ENCODE measurements at regions not wholly inside any gene's neighbourhood (a gene's known extent, or its start where the extent isn't known, plus 50 kb on each side); places are given as distances from the start of the nearest gene placed in this dataset.

GRCh38 chr9:25939126-25939525 is 260.9 kb upstream of the TUSC1 start:
- TF ChIP-seq, protein P1, sequence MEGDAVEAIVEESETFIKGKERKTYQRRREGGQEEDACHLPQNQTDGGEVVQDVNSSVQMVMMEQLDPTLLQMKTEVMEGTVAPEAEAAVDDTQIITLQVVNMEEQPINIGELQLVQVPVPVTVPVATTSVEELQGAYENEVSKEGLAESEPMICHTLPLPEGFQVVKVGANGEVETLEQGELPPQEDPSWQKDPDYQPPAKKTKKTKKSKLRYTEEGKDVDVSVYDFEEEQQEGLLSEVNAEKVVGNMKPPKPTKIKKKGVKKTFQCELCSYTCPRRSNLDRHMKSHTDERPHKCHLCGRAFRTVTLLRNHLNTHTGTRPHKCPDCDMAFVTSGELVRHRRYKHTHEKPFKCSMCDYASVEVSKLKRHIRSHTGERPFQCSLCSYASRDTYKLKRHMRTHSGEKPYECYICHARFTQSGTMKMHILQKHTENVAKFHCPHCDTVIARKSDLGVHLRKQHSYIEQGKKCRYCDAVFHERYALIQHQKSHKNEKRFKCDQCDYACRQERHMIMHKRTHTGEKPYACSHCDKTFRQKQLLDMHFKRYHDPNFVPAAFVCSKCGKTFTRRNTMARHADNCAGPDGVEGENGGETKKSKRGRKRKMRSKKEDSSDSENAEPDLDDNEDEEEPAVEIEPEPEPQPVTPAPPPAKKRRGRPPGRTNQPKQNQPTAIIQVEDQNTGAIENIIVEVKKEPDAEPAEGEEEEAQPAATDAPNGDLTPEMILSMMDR (IDR thresholded peaks at IDR 0.05) = no peak
- no peak for TF ChIP-seq POLR2AphosphoS5 (IDR thresholded peaks at IDR 0.05)

Measured in breast epithelium (tissue), 3 donors.